GM23248 (cell line): ENCODE measurements at regions not wholly inside any gene's neighbourhood (a gene's known extent, or its start where the extent isn't known, plus 50 kb on each side); places are given as distances from the start of the nearest gene placed in this dataset.

Source experiments
- EZH2 ChIP-seq: fragments of 200-600 bp; sonication (generic); IDR thresholded peaks from 2 replicates; pipeline ENCODE4 v1.6.1; 2018; ENCODE audit warnings: antibody characterized with exemption, mild to moderate bottlenecking; ENCODE audit not compliant: insufficient read depth, poor library complexity, severe bottlenecking
- EZH2phosphoT487 ChIP-seq: fragments of 200-600 bp; sonication (generic); IDR thresholded peaks from 2 replicates; pipeline ENCODE4 v1.6.1; 2018; ENCODE audit warnings: antibody characterized with exemption, moderate library complexity, mild to moderate bottlenecking, low read depth; ENCODE audit not compliant: insufficient read depth

DNA sequence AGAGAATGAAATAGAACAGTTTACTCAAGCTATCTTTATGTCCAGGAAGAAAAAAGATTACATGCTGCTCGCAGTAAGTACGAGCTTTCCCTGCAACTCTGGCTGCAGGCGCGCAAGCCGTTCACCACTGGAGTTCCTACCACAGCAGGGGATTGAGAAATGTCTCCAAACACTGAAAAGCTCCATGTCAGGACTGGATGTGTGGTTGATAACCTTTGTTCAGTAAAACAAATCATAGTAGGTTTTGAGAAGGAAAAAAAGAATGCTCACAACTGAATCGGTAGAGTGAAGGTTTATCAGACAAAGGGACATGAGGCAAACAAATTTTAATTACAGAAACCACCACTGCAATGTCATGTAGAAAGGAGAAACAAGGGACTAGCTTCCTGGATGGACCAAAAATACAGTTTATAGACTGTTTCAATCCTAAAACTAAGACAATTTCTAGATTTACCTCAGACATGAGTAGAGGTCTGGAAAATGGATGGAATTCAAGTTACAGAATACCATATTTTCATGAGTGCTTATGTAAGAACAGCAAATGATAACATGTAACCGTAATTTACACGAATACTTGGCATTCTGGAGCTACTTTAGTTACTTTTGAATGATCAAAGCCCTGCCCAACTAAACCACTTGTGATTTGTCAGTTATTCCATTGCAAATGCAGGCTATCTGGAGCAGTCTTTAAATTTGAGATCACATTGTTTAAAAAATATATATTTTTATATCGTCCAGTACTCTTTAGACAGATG, 471.1 kb downstream of the SHQ1 start:
- TF ChIP-seq EZH2phosphoT487 (no peak), EZH2 (no peak)
